ENCODE measurements at regions not wholly inside any gene's neighbourhood (a gene's known extent, or its start where the extent isn't known, plus 50 kb on each side); places are given as distances from the start of the nearest gene placed in this dataset.

- ChIA-PET POLR2A (no interaction called here), CTCF (no interaction called here)
- no peak for TF ChIP-seq CTCF (IDR thresholded peaks at IDR 0.05; ENCODE audit: control extremely low read depth, extremely low read depth, low read depth, missing control alignments)
- DNase-seq (ENCODE audit: extremely low spot score), result no peak
Measured at GRCh38 chr21:39088831-39089380, 94.3 kb downstream of the PSMG1 start.

GRCh38 chr21:39088031-39088370 lies 95.2 kb downstream of the PSMG1 start:
- no peak for TF ChIP-seq CTCF (IDR thresholded peaks at IDR 0.05; ENCODE audit: control extremely low read depth, extremely low read depth, low read depth, missing control alignments)
- POLR2A ChIA-PET, result no interaction called here
- DNase-seq (ENCODE audit: extremely low spot score), result no peak
- CTCF ChIA-PET, result no interaction called here

GRCh38 chr21:39087238-39088030 lies 95.8 kb downstream of the PSMG1 start:
- no peak for DNase-seq (ENCODE audit: extremely low spot score)
- ChIA-PET CTCF (no interaction called here), POLR2A (no interaction called here)
- no peak for TF ChIP-seq CTCF (IDR thresholded peaks at IDR 0.05; ENCODE audit: control extremely low read depth, extremely low read depth, low read depth, missing control alignments)

GRCh38 chr21:39086547-39086946 lies 96.7 kb downstream of the PSMG1 start:
- POLR2A ChIA-PET, result no interaction called here
- CTCF ChIA-PET, result no interaction called here
- peak; percentile 3 for TF ChIP-seq CTCF (IDR thresholded peaks at IDR 0.05; ENCODE audit: control extremely low read depth, extremely low read depth, low read depth, missing control alignments)
- no peak for DNase-seq (ENCODE audit: extremely low spot score)

GRCh38 chr21:39085843-39086405 lies 97.3 kb downstream of the PSMG1 start:
- no peak for DNase-seq (ENCODE audit: extremely low spot score)
- TF ChIP-seq CTCF (IDR thresholded peaks at IDR 0.05; ENCODE audit: control extremely low read depth, extremely low read depth, low read depth, missing control alignments), result no peak
- CTCF ChIA-PET, result interaction anchor here (1.3 kb wide), 1 partner anchor 10 kb away, joined by 4 read pairs; no protein-coding TSS in a partner anchor
- POLR2A ChIA-PET, result no interaction called here

GRCh38 chr21:39084979-39085729 lies 98.1 kb downstream of the PSMG1 start:
- CTCF ChIA-PET, result interaction anchor here (0.7 to 1.3 kb wide), 2 partner anchors 11 to 22 kb away, joined by 3 to 4 read pairs; no protein-coding TSS in a partner anchor
- TF ChIP-seq CTCF (IDR thresholded peaks at IDR 0.05; ENCODE audit: control extremely low read depth, extremely low read depth, low read depth, missing control alignments), result no peak
- POLR2A ChIA-PET, result no interaction called here
- DNase-seq (ENCODE audit: extremely low spot score), result no peak
